ELR (cell line): ENCODE measurements at regions not wholly inside any gene's neighbourhood (a gene's known extent, or its start where the extent isn't known, plus 50 kb on each side); places are given as distances from the start of the nearest gene placed in this dataset.

Experiments used
- DNase-seq: peaks from one replicate; pipeline ENCODE4 v3.0.0-alpha.2; 2015; ENCODE audit warnings: low read depth

DNA sequence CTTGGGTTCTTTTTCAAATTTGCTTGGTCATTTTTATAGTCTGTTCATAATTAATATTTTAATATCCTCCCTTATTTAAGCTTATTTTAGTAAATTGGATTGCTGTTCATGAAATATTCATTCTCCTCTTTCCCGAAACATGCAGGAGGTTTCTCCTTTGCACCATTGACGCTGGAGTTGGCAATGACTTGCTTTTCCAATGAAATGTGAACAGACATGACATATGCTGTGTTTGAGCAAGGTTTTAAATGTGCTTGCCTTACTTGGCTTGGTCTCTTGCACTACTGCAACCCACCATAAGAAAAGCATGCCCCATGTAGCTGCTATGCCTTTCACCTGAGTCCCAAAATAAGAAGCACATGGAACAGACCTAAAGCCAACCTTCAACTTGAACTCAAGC lies 498.0 kb upstream of the NFIA start:
- no peak for DNase-seq

DNA sequence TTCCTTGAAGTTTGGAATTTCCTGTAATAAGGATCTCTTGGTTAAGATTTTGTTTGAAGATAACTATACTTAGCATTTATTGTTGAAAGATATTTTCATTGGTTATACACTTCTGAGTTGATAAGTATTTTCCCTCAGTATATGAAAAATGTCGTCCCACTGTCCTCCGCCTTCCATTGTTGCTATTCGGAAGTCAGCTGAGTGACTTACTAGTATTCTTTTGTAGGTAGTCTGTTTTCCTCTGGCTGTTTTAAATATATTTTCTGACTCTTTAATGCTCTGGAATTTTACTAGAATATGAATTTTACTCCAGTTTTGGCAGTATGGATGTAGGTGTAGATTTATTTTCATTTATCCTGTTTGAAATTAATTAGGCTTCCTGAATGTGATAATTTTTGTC lies 498.7 kb upstream of the NFIA start:
- no peak for DNase-seq

DNA sequence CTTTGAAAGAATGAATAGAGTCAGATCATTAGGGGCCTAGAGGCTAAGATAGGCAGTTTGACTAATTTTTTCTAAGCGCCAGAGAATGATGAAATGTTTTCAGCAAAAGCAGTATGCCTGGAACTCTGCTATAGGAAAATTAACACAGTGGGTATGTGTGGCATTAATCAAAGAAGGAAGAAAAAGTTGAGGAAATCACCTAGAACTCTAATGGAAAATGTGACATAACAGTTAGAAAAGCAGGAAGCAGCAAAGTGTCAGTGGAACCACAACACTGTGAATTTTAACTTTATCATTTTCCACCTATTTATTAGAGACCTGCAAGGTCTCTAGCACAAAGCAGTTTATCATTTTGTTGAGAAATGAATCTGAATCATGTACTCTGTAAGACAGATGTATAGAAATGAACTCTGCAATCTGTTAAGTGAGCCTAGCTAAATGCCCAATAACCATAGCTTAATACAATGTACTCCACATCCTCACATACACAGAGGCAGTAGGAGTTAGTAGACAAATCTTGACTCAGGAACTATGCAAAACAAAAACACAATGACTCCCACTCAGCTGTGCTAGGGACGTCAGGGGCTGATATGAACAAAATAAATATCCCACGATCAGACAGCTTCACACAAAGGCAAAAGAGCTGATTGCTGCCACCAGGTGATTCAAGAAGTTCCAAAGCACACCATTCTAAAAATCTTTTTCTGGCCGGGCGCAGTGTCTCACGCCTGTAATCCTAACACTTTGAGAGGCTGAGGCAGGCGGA lies 500.7 kb upstream of the NFIA start:
- no peak for DNase-seq

DNA sequence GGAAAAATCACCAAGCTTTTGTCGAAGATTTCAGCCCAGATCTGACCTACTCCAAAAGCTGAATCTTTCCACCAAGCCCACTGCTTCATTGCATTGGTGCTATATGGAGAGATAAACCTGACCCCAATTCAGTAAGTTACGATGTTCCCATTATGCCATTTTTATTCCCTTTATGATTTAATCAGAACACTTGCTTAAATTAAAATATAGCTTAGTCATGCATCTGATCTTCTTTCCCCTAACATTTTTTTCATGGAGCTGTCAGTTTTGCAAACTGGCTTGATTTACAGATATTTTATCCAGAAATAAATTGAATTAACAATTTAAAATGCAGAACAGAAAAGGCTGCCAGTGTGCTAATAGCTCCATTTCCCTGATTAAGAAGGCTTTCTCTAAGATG lies 503.5 kb upstream of the C1orf87 start:
- no peak for DNase-seq

DNA sequence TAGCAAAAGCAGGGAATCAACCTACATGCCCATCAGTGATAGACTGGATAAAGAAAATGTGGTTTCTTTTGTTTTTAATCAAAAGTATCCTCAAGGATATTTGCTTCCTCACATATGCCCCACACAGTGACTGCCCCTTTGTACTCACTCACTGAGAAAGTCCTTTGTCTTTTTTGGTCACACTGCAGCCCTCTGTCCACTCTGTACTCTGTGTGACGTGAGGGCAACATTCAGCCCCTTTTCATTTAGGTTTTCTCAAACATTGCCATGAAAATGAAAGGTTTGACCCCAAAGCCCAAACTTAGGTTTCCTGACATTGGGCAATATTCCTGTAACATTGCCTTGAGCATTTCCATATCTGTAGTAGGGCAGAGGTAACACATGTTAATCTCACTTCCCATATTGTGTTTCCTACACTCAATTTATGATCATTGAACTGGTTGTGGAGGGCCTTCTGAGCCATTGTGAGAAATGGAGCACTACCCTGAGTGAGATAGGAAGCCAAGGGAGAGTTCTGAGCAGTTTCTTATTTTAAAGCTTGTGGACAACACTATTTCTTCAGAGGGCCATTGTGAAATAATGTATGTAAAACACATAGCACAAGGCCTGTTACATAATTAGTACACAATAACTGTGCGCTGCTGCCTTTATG lies 501.9 kb upstream of the C1orf87 start:
- no peak for DNase-seq

DNA sequence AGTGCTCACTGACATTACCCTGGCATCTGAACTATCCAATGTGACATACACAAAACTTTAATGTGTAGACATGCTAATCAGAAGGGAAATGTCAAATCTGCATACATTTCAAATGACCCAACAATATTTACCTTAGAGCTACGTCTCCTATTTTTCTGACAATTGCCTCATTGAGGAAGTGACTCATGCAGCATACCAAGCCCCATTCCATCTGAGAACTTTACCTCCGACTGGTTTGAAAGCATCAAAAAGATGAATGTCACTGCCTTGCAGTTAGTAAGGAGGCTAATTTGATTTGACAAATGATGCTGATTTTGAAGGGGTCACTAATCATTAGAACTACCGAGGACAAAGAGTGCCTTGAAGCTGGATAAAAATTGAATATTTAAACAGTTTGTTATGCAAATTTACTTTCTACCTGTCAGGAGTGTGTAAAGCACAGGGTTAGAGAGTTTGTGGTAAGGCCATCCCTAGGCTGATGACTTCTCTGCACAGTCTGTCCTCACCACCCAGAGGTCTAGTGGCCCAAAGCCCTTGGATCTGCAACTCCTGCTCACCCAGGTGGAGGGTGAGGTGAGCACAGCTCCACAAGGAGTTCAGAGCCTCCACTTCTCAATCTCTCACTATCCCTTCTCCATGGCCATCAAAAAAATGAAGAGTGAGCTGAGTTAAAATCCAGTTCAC lies 500.3 kb upstream of the C1orf87 start:
- DNase-seq, result peak; percentile 66

DNA sequence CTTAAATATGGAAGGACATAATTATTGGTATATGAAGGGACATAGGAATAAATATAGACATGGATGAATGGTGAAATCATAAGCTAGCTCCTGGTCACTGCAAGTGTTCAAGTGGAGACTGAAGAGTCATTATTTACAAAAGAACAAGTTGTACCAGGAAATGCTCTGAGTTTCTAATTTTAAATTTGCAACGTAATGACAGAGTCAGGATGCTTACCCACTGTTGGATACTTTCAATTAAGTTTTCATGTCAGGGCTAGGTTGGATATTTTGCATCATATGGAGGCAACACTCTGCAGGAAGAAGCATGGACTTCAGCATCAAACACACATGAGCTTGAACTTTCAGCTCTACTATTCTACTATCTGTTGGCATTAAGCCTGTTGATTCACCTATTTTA lies 499.6 kb upstream of the C1orf87 start:
- DNase-seq, result no peak

DNA sequence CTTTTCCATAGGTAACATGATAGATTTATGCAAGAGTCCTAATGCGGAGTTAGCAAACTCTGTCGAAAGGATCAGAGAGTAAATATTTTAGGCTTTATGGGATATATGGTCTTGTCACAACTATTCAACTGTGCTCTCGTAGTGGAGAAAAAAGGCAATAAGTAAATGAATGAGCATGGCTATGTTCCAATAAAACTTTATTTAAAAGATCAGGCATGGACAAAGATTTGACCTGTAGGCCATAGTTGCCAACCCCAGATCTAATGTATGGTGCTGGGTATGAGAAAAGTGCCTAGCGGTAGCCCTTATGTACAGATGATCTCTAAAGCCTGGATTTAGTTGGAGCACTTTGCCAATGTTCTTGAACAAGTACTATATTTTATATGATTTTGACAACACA lies 498.8 kb upstream of the C1orf87 start:
- no peak for DNase-seq

DNA sequence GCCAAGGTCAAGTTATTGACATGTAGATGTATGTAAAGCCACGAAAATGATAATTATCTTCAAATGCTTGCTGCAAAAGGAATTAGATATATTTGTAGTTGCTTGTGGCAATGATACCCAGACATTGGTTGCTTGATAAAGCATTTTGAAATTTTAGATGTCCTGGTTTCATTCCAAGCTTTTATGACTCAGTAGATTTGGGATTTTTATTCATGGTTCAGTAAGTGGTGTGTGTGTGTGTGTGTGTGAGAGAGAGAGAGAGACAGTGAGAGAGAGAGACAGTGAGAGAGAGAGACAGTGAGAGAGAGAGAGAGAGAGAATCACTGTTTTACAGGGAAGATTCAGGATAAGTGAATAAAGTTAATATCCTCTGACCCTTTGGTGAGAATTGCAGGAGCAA lies 498.2 kb upstream of the C1orf87 start:
- DNase-seq, result no peak

DNA sequence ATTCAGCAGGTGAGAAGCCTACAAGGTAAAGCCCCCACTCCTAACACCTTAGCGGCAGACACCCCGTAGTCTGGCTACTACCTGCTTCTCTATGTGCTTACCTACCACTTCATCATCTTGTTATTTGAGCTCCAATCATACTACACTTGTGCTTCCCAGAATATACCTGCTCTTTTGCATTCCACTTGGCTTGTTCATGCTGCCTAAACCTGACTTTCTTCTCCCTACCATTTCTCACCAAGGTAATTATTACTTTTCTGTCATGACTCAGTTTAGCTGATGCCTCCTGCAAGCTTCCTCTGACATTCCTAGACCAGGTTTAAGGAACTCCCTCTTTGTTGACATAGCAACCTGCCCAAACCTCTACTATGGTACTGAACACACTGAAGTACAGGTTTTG lies 495.6 kb upstream of the C1orf87 start:
- DNase-seq, result no peak

DNA sequence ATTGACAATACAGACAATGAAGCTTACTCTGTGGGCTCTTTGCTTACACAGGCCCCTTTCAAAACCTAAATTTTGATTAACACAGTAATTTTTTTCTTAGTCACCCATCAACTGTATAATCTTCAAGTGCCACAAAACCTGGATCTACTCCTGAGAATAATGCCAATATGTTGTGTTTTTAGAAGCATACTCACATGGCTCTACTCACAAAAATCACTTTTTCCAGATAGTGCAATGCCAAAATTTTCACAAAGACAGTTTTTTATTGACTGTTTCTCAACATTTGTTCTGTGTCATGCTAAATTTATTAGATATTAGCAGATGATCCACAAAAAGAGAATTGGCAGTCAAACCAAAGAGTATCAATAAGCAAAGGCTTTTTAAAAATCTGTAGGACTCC lies 493.7 kb upstream of the C1orf87 start:
- no peak for DNase-seq

DNA sequence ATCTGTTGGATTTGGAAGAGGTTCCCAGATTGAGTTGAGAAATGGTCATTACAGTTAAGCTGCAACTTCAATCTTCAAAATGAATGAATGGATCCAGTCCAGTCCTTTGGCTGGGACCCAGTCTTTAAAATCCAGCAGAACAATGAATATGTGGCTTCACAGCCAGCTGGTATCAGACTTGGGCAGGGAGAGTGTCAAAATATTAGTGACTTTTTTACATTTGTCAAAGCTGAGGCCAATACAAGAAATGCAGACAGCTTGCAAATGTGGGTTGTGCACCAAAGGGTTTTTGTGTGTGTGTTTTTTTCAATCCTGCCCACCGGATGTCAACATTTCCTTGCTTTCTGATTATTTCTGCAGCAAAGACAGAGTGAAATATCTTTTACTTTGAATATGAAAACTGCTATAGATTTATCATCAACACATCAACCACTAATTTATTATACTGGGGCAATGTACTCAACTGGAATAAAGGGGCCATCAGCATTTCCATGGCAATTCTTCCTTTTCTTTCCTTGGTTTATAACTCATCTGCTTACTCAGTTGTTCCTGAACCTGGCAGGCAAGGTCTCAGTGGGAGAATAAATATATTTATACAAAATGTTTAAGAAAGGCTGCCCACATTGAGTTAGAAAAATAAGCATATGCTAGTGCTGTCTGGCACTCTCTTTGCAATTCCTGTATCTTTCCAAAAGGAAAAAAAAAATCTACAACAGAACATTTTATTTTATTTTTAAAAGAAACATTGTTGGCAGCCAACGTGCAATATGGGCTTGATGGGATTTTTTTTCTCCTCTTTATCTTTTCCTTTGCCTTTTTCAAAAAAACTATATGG lies 491.6 kb upstream of the C1orf87 start:
- DNase-seq, result no peak

DNA sequence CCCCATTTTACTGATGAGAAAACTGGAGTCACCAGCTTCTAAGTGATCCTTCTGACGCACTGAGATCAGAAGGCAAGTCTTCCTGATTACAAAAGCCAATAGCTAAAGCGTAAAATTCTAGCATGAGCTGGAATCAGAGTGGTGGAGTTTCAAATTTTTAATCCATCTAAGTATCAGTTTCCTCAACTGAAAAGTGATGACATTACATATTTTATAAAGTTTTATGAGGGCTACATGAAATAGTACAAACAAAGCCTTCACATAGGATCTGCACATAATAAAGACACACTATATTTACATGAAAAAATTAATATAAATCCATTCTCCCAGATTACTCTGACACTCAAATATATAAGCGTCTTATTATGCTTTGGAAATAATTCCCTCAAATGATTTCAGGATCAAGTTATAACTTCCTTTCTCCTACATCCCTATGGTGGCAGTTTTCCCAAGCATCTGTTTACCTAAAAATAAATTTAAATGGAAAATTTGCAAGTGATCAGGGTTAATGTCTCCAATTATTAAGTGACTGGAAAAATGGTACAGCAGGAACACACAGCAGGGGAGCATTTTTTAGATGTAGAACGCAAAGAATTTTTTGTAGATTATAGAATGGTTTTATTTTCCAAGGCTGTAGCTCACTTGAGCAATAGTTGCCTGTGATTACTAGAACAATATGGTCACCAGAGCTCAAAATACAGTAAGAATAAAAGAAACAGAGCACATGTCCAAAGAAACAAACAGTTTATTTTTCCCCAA lies 490.4 kb upstream of the C1orf87 start:
- DNase-seq, result no peak

DNA sequence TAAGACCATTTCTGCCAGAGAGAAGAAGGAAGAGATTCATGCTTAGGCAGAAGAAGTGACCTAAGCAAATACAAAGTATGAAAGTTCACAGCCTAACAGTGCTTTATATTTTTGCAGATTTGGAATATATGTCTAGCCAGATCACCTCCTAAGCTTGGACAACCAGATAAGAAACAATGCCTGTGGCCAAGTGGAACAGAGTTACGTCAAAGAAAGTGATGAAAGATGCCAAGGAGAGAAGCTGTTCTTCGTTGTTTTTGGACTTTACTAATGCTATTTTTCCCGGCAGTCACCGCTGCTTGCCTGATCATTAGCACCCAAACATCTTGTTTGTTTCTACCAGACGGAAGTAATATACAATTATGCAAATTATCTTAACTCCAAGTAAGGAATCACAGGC lies 489.2 kb upstream of the C1orf87 start:
- DNase-seq, result no peak

DNA sequence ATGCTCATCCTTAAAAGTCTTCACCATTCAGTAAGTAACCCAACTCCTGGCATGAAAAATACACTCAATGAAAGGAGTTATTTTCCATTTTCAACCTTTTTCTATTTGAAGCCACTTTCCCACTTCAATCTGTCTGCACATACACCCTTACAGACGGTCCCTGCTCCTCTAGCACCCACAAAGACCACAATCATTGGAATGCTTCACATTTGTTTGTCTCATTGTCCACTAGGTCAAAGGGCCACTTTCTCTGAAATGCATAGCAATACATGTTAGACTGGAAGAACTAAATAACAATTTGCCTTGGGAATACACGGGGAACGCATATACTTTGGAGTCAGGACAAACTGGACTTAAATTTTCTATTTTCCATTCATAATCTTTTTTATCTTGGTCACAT lies 487.1 kb upstream of the C1orf87 start:
- DNase-seq, result no peak

DNA sequence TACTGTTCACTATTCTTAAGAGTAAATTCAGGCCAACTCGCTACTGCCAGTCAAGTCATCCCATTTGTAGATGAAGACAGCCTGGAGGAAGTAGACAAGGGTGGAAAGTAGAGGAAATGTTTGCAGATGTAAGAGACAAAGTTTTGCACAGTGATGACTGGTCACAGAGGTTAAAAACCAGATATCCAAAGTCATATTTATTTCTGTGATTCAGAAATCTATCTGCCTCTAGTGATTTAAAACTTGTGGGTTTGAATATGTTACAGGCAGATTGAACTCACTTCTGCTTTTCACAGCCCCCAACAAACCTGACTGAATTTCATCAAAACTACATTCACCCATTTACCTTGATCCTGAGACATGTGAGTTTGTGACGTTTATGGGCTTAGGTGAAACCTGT lies 484.7 kb upstream of the C1orf87 start:
- DNase-seq, result no peak

DNA sequence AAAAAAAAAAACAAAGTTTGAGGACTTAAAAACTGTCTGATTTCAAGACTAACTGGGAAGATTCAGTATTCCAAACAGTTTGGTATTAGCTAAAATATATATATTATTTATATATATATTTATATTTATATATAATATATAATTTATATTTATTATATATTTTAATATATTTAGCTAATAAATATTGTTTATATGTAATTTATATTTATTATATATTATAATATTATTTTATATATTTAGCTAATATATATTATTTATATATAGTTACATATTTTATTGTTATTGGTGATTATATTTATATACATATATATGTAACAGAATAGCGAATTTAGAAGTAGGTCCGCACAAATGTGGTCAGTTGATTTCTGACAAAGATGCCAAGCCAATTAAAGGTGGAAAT lies 480.2 kb upstream of the C1orf87 start:
- no peak for DNase-seq

DNA sequence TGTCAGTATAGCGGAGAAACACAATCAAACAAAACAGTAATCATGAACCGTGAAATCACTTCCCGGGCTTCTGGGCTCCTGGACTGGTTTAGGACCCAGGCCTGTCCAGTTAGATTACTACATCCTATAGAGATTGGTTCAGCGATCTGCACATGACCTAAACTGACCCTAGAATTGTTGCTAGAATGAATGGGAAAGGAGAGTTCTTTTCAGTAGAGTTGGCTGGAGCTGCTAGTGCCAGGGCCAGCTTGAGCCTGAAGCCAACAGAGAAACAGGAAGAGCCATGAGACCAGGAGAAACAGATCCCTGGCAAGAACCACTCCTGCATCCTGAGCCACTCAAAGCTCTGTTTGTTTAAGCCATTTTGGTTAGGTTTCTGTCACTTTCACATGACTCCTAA lies 474.3 kb upstream of the C1orf87 start:
- no peak for DNase-seq

DNA sequence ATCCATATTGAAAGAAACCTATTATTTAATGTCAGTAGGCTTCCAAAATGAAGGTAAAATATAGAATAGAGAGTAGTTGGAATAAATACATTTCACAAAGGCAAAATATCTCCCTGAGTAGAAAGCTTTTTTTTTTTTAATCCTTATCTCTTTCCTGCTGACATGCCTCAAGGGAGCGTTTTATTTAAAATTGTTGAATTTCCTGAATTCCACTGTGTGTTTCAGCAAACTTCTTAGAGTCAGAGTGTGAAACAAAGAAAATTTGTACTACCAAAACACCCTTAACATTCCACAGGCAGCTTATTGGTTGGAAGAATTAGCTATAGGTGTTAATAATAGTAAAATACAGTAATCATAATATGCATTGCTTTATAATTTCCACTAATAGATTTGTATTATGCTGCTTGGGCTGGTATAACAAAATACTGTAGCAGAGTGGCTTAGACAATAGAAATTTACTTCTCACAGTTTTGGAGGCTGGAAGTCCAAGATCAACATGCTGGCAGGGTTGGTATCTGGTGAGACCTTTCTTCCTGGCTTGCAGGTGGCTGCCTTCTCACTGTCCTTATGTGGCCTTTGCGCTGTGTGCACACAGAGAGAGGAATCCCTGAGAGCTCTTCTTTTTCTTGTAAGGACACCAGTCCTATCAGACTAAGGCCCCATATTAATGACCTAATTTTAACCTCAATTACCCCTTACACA lies 468.4 kb upstream of the C1orf87 start:
- no peak for DNase-seq

DNA sequence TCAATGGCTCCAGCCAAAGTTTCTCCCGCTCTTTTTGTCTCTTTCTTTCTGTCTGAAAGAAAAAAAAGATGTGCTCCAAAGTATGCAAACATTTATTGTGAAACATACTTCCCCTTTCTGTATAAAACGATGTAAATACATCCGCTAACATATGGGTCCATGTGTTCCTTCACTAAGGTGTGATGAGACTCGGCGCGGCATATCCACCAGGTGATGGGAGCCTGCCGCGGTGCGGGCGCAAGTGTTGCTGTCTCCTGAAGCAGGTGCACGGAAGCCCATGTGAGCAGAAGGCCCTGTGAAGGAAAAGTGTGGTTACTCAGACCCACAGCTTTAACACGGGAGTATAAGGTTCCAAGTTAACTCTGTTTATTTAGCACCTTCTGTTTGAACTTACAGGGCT lies 466.6 kb upstream of the C1orf87 start:
- no peak for DNase-seq

DNA sequence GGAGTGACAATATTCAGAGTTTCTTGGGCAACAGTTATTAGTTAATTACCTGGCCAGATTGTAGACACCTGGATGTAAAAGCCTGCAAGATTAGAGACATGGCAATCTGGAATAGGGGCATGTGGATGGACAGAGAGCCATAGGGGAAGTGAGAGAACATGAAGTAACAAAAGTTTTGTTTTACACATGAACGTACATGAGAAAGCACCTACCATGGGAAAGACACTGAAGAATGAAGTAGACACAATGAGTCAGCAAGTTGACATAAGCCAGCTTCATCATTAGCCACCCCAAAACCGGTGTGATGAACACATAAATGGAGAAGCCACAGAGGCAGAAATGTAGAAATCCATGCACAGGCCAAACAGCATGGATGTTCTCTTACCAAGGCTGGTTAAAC lies 462.1 kb upstream of the C1orf87 start:
- no peak for DNase-seq
